ENCODE measurements at regions not wholly inside any gene's neighbourhood (a gene's known extent, or its start where the extent isn't known, plus 50 kb on each side); places are given as distances from the start of the nearest gene placed in this dataset.
"Not testable (repeated sequence)": the region's sequence is repeated elsewhere in the genome, so short reads cannot be mapped to it uniquely, and the experiment has no call there.

DNA sequence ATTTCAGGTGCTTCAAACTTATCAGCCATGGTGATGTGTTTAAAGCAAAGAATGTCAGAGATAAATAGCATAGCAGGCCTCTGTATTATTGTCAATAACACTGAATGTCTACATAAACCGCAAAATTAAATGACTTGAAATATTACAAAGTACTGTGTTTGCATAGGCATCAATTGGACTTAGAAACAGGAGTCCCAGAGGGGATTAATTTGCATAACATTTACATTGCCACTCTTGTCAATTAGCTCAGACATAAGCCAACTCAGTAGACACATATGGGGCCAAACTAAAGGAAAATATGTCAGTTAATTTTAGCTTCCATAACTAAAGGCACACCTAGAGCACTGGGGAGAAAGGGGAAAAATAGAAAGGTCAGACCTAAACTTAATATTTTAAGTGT lies 814.5 kb upstream of the NEGR1 start:
- intact Hi-C loops (cut with micrococcal nuclease) = no loop called here

DNA sequence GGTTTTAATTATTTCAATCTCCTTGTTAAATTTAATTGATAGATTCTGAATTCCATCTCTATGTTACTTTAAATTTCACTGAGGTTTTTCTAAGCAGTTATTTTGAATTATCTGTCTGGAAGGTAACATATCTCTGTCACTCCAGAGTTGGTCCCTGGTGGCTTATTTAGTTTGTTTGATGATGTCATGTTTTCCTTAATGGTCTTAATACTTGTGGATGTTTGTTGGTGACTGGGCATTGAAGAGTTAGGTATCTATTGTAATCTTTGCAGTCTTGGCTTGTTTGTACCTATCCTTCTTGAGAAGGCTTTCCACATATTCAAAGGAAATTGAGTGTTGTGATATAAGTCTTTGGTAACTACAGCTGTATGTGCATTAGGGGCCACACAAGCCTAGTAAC lies 810.0 kb upstream of the NEGR1 start:
- intact Hi-C loops (cut with micrococcal nuclease) = no loop called here

DNA sequence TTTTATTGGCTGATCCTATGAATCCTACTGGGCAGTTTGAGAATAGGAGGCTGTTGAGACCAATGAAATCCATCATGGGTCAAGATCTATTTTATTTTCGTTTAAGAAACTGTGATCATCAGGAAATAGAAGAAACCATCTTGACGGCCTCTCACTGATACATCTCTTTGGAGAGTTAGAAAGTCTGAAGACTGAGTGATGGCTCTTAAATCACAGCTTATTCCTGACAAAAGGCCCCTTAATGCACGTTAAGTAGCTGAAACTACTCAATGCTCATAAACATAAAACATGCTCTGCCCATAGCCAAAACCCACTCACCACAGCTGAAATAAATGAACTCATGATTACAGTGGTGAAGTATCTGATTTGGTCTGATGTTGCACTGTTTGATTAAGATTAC lies 784.5 kb upstream of the NEGR1 start:
- intact Hi-C loops (cut with micrococcal nuclease) = no loop called here

DNA sequence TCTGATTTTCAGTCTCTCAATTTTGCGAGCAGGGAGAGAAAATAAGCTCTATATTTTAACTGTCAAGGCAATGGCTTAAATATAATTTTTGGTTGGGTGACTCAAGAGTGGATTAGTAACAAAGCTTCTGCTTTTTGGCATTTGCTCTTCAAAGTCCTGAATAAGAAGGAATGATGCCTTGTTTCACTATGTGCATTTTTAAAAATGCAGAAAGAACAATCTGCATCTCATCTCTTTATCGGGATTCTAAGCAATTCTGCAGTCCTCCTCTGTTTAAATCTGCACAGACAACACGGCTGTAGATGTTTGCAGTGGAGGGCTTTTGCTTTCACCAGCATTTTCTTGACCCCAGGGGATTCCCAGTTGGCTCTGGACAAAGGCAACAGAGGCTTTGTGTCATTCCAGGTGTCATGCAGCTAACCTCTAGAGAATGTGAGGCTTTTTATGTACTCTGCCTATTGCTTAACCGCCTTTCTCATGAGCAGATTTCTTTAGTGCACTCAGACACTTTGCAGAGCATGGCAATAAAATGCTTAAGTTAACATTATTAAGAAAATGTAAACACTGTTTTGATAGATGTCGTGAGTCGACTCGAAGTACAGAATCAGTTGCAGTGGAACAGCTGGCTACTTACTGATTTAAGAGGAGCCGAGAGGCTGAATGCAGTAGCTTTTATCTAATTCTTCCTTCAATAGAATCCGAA lies 783.2 kb upstream of the NEGR1 start:
- intact Hi-C loops (cut with micrococcal nuclease) = no loop called here

DNA sequence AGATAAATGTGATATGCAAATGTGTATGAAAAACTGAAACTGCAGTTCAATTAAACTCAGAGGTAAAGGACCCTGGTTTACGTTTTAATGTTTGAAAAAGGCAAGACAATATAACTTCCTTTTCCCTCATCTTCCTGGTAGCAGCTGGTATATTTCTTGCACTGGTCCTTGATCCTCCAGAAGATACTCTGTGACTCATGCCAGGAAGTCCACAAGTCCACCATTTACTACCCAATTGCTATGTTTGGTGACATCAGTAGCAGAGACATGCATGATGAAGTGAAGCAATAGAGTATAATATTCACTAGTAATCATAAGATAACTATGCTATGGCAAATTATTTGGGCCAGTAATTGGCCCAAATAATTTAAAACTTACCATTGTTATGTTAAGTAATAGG lies 774.5 kb upstream of the NEGR1 start:
- intact Hi-C loops (cut with micrococcal nuclease) = no loop called here

DNA sequence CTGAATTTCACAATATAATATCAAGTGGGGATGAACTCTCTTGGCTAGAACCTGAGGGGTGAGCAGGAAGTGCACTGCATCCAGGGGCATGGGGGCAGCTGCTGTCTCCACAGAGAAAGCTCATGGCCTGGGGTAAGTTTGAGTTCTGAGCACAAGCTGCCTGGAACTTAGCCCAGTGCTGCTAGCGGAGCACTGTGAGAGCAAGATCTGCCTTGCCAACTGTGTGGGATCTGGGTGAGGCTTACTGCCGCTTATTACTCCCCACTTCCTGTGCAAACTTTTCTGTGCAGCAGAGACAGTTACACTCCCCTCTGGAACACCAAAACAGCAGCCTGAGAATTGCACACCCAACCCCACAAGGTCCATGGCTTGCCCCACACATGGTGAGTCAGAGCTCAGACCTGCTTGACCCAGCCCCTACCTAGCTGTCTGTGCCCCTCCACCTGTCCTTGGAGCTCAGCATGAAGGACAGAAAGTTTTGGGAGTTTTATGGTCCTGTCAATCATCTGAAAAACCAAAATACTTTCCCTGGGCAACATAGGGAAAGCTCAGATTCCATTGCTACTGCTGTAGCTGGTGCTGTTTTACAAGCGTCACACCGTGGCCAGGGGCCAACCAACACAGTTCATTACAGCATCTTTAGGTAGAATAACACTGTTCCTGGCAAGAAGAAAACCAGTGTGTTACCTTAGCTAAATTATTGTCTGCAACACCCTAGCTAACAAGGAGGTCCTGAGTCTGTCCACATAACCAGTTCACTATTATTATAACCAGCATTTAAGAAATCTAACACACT lies 762.1 kb upstream of the NEGR1 start:
- intact Hi-C loops (cut with micrococcal nuclease) = no loop called here

DNA sequence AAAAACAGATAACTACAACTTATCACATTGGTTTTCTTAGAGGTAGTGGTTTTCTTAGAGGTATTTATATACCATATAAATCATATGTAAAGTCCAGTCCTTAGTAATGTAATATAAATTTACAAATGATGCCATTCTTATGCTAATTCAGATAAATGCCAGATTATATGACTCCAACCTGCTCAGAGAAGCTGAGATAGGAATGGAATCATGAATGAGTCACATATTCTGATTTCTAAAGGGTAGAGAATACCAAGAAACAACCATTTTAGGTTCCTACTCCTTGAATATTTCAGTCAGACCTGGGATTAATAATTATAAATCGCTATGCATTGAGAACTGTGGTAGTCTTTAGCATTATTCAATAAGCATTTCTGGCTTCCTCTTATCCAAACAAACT lies 760.1 kb upstream of the NEGR1 start:
- intact Hi-C loops (cut with micrococcal nuclease) = no loop called here

DNA sequence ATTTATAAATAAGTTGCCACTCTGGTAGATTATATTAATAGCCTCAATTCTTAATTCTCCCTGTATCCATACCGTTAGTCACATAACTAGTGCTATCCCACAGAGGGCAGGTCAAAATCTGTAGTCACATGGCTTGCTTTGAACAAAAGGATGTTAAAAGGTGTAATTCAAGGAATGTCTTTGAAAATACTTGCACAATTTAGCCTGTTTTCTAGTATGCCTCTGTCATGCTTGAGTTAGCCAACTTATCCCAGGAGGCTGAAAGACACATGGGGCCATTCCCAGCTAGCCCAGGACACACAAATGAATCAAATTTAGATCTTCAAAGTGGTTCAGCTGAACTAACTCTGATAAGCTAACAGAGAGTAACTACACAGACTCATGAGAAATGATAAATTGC lies 758.5 kb upstream of the NEGR1 start:
- intact Hi-C loops (cut with micrococcal nuclease) = no loop called here

DNA sequence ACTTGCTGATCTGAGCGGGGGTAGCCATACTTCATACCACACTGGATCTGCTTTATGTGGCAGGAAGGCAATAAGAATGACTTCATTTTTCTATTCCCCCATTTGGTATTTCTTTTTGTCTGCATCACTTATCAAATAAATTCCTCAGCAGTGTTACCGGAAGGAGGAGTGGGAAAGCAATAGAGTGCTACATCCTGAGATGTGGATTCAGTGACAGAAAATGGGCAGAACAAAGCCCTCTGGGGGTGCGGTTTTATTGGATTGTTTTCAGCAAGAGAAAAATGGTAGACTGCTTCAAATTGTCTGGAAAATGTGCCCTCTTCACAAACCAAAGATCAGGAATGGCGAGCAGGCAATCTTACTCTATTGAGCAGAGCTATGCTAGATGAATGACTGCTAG lies 751.9 kb upstream of the NEGR1 start:
- intact Hi-C loops (cut with micrococcal nuclease) = no loop called here

DNA sequence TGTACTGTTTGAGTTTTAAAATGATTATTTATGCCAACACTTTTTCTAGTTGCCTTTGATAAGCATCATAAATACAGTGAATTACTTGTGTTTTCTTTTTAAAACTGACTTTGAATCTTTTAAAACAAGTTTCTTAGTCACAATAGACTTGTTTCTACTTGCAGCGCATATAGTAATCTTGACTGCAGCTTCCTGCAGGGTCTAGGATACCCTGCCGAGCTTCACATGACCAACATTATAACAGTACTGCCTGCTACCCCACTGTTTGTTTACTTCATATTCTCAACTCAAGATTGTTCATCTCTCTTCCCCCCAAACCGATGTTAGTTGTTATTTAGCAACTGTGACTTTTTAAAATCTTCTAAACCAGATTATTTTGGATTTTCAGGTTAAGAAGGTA lies 751.3 kb upstream of the NEGR1 start:
- intact Hi-C loops (cut with micrococcal nuclease) = no loop called here

DNA sequence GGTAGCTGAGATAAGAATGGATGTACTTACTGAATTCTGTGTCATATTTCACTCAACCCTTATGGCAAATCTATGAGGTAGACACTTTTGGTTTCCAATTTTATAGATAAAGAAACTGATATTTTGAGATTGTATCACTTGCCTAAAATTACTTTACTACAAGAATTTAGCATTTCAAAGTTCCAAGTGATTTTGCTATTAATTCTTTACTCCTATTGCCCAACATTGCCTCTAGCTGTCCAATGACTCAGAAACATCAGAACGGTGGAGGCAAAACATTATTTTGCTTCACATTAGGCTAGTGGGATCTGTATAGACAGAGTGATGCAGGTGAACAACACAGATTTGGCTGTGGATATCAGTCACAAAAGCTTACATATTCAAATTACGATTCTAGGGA lies 747.2 kb upstream of the NEGR1 start:
- intact Hi-C loops (cut with micrococcal nuclease) = no loop called here

DNA sequence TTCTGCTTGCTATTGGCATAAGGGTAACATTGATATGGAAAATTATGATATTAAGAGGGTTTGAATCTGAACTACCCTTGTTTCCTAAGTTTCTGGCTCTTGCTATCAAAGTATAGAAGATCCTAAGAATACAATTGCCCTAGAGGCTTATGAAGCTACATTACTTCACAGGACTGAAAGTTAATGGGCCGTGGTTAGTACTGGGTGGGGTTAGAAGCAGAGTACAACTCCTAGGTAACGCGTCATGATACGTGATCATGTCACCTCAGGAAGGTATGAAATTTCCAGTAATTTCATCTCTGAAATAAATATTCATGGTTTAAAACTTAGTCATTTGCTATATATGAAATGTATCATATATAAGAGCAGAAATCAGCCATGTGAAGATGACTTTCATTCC lies 743.8 kb upstream of the NEGR1 start:
- intact Hi-C loops (cut with micrococcal nuclease) = no loop called here

DNA sequence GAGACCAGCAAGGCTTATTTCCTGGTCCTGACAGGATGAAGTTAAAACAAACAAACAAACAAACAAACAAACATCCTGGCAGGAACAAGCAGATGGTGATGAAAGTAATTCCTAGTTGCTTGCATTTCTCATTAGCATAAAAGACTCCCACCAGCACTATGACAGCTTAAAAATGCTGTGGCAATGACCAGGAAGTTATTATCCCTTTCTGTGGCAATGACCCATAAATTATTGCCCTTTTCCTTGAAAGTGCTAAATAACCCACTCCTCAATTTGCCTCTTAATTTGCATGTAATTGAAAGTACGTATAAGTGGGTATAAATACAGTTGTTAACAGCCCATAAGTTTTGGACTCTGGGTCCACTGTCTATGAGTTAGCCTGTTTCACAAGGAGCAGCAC lies 727.6 kb upstream of the NEGR1 start:
- intact Hi-C loops (cut with micrococcal nuclease) = no loop called here

DNA sequence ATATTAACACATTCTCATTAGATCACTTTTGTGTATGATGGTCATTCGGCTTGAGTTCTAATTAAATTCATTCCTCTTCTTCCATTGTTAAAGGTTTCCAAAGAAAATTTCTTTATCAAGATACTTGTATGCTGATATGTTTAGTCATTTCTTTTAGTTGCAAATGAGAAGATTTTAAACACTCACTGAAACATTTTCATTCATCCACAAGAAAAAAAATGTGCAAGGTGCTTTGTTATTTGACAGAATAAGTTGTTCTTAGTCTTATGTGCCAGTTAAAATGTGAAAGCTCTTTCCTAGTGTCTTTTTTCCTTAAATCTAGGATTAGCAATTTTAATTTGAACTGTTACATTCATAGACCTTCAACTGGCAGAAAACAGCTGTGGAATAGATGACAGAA lies 727.0 kb upstream of the NEGR1 start:
- intact Hi-C loops (cut with micrococcal nuclease) = no loop called here

DNA sequence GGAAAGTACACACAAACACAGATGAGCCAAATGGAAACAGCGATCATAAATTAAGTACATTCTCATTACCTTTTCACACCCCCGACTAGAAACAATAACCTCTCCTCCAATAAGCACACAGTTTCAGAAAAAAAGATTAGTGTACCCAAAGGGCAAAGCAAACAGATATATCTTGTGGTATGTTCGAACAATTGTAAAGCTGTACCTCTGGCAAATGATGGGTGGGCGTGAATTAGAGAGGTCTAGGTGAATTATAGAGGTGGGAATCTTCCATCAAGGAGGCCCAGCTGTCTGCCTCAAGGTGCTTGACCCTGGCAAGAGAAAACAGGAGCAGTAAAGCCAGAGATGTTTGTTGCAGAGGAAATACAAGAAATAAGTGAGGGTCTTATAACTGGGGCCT lies 715.3 kb upstream of the NEGR1 start:
- intact Hi-C loops (cut with micrococcal nuclease) = no loop called here

DNA sequence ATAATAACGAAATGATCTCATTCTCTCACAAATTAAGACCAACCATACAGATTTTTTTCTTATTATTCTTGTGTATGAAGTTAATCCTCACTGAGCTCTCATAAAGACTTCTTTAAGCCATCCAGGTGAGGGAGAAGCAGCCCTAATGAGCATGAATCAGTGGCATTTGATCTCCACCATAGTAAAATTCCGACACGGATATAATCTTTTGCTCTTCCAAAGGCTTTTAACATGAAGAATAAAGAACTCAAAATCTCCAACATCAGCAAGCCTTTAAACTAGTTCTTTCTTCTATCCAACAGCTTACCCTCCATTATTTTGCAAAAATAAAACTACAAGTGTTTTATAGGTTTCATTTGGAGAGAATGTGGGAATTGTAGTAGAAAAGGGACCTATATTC lies 714.7 kb upstream of the NEGR1 start:
- intact Hi-C loops (cut with micrococcal nuclease) = no loop called here

DNA sequence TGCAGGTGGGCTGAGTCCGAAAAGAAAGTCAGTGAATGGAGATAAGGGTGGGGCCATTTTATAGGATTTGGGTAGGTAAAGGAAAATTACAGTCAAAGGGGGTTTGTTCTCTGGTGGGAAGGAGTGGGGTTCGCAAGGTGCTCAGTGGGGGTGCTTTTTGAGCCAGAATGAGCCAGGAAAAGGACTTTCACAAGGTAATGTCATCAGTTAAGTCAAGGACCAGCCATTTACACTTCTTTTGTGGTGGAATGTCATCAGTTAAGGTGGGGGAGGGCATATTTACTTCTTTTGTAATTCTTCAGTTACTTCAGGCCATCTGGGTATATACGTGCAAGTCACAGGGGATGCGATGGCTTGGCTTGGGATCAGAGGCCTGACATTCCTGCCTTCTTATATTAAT lies 705.5 kb upstream of the NEGR1 start:
- intact Hi-C loops (cut with micrococcal nuclease) = not testable (repeated sequence)

DNA sequence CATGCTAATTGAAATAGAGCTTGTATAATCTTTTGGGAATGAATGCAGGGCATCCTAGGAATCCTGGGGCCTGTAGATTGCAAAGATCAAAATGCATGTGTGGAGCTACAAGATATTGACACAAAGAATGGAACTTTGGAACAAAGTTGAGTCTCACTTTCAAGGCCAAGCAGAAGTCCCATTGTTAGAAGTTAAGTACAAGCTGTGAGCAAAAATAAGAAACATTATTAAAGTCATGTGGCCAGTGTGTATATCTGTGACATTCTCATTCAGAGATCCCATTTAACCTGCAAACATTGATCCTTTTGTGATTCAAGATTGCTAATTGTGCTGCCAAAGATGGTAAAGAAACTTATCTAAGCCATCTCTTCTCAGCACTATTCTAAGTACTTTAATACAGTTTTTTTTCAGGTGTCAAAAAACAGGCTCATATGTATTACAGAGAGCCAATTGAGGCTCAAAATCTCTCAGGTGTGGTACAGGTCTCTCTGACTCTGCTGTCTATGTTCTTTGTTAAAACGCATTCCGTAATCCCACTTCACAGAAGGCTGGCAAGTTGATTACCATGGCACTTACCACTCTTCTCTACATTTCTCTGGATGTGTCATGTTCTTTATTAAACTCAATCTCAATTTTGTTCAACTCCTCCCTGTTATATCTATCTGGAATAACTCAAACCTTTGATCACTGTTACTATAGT lies 704.4 kb upstream of the NEGR1 start:
- intact Hi-C loops (cut with micrococcal nuclease) = no loop called here

DNA sequence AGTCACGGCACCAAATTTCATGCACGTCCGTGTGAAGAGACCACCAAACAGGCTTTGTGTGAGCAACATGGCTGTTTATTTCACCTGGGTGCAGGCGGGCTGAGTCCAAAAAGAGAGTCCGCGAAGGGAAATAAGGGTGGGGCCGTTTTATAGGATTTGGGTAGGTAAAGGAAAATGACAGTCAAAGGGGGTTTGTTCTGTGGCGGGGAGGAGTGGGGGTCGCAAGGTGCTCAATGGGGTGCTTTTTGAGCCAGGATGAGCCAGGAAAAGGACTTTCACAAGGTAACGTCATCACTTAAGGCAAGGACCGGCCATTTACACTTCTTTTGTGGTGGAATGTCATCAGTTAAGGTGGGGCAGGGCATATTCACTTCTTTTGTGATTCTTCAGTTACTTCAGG lies 702.7 kb upstream of the NEGR1 start:
- intact Hi-C loops (cut with micrococcal nuclease) = not testable (repeated sequence)

DNA sequence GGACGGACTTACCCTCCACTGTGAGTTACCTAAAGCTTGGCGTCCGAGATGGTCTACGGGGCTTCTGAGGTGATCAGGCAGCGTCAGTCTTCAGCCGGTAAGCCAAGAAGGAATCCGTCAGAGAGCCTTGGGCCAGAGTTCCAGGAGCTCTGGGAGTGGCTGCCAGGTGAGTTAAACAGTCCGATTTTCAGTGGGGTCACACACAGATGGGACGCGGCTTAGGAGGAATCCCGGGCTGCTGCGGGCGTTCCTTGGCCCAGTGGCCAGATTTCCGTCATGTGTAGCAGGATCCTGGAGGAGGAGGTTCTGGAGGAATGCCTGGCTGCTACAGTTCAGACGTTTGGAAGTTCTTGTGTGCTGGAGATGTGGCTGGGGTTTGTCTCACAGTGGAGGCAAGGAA lies 700.7 kb upstream of the NEGR1 start:
- intact Hi-C loops (cut with micrococcal nuclease) = not testable (repeated sequence)

DNA sequence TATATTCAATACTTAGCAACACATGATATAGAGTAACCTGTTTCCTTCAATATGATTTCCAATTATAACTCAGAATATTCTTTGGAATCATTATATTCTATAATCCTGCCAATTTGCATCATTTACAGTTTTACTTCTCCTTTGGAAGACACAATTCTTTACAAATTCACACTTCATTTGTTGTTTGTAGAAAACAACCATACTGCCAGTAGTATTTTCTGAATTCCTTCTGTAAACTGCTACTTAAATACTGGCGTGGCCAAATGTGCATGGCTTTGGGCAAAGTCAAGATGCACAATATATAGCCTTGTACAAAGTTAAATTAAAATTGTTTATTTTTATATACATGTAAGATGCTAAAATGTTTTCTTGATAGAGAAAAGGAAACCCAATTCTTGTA lies 687.1 kb upstream of the NEGR1 start:
- intact Hi-C loops (cut with micrococcal nuclease) = no loop called here

DNA sequence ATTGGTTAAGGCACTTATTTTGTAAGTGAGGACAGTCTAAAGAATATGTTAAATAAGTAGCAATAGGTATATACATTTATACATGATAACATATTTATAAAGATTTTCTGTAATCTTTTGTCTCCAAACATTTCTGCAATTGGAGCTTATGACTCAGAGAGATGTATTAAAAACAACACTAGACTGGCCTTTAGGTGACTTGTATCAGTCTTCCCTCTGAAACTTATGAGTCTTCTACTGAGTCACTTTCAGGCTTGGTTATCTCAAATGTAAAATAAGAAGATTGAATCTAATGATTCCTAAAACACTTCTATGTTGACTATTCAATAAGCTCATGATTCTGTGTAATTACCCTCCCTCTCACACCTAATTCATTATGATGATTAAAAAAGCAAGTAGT lies 672.6 kb upstream of the NEGR1 start:
- intact Hi-C loops (cut with micrococcal nuclease) = no loop called here

DNA sequence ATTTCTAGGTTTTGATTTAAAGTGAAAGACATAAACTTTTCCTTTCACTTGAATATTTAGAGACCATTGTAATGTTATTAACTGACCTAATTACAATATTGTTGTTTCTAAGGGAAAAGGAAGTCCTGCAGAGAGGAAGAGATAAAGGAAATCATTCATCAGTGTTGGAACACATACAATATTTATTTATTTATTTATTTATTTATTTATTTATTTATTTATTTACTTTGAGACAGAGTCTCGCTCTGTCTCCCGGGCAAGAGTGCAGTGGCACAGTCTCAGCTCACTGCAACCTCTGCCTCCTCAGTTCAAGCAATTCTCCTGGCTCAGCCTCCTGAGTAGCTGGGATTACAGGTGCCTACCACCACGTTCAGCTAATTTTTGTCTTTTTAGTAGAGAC lies 668.6 kb upstream of the NEGR1 start:
- intact Hi-C loops (cut with micrococcal nuclease) = not testable (repeated sequence)
